A549 (cell line): ENCODE measurements at regions not wholly inside any gene's neighbourhood (a gene's known extent, or its start where the extent isn't known, plus 50 kb on each side); places are given as distances from the start of the nearest gene placed in this dataset.

ENCODE experiments used
- BHLHE40 ChIP-seq: IDR thresholded peaks from 2 replicates; pipeline ENCODE4 v1.6.1; 2012; ENCODE audit warnings: low read depth, low read length, inconsistent platforms
- CEBPB ChIP-seq, 2 experiments: fragments of >200 bp in 1 of 2; sonication (Bioruptor Twin) in 1 of 2; formaldehyde crosslinking in 1 of 2; IDR thresholded peaks; 2 replicates each; pipeline ENCODE4 v1.6.1; 2012 to 2016
- EP300 ChIP-seq, 2 experiments: fragments of >200 bp; sonication (Bioruptor Twin); formaldehyde crosslinking; IDR thresholded peaks; 2 replicates in 1 of 2; 3 replicates in 1 of 2; pipeline ENCODE4 v1.6.1; 2016 to 2017
- MAZ ChIP-seq: fragments of 150-350 bp; IDR thresholded peaks from 2 replicates; pipeline ENCODE4 v1.6.1; 2014; ENCODE audit warnings: antibody characterized with exemption, low read depth, low read length, borderline replicate concordance
- POLR2A ChIP-seq: IDR thresholded peaks from 2 replicates; pipeline ENCODE4 v1.6.1; 2012; ENCODE audit warnings: mild to moderate bottlenecking, low read length
- RFX5 ChIP-seq: fragments of 450-650 bp; IDR thresholded peaks from 2 replicates; pipeline ENCODE4 v1.7.1; 2014; ENCODE audit warnings: antibody characterized with exemption, mild to moderate bottlenecking, moderate library complexity
- SMC3 ChIP-seq: fragments of >200 bp; sonication (Bioruptor Twin); formaldehyde crosslinking; IDR thresholded peaks from 3 replicates; pipeline ENCODE4 v1.6.1; 2018; ENCODE audit warnings: inconsistent platforms
- ZNF302 ChIP-seq: fragments of 250-450 bp; sonication (Bioruptor Pico); IDR thresholded peaks from 2 replicates; pipeline ENCODE4 v1.9.0; 2021; ENCODE audit warnings: inconsistent platforms, mild to moderate bottlenecking, moderate library complexity
- TF ChIP-seq, protein P1 (sequence below): fragments of >200 bp; sonication (Bioruptor Twin); formaldehyde crosslinking; IDR thresholded peaks from 3 replicates; pipeline ENCODE4 v1.5.1; 2016
- TF ChIP-seq, protein P2 (sequence below): fragments of 200-600 bp; sonication (generic); IDR thresholded peaks from 2 replicates; pipeline ENCODE4 v1.6.1; 2016; ENCODE audit warnings: antibody characterized with exemption, mild to moderate bottlenecking, moderate library complexity
- TF ChIP-seq, protein P3 (sequence below): fragments of 250-450 bp; sonication (Bioruptor Pico); IDR thresholded peaks from 2 replicates; pipeline ENCODE4 v1.5.0; 2021; ENCODE audit warnings: mild to moderate bottlenecking, moderate library complexity, borderline replicate concordance

DNA sequence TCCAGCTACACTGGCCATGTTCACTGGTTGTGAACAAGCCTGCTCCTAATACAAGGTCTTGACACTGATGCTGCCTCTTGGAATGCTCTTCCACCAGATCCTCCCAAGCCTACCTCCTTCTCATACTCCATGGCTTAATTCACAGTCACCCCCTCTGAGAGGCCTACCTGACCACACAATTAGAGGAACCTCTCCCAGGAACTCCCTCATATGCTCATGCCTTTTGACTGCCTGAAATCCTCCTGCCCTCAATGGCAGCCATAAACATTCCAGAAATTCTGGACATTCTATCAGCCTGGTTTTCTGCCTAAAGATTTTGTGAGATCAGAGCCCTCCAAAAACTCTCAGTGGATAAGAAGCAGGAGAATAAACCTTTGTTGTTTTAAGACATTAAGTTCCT lies 340.2 kb downstream of the C12orf75 start:
- TF ChIP-seq EP300 (IDR thresholded peaks at IDR 0.05) = no peak
- TF ChIP-seq, protein P1, sequence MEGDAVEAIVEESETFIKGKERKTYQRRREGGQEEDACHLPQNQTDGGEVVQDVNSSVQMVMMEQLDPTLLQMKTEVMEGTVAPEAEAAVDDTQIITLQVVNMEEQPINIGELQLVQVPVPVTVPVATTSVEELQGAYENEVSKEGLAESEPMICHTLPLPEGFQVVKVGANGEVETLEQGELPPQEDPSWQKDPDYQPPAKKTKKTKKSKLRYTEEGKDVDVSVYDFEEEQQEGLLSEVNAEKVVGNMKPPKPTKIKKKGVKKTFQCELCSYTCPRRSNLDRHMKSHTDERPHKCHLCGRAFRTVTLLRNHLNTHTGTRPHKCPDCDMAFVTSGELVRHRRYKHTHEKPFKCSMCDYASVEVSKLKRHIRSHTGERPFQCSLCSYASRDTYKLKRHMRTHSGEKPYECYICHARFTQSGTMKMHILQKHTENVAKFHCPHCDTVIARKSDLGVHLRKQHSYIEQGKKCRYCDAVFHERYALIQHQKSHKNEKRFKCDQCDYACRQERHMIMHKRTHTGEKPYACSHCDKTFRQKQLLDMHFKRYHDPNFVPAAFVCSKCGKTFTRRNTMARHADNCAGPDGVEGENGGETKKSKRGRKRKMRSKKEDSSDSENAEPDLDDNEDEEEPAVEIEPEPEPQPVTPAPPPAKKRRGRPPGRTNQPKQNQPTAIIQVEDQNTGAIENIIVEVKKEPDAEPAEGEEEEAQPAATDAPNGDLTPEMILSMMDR = no peak
- TF ChIP-seq BHLHE40 = no peak
- TF ChIP-seq CEBPB (IDR thresholded peaks at IDR 0.05) = no peak
- TF ChIP-seq SMC3 = no peak
- TF ChIP-seq, protein P2, sequence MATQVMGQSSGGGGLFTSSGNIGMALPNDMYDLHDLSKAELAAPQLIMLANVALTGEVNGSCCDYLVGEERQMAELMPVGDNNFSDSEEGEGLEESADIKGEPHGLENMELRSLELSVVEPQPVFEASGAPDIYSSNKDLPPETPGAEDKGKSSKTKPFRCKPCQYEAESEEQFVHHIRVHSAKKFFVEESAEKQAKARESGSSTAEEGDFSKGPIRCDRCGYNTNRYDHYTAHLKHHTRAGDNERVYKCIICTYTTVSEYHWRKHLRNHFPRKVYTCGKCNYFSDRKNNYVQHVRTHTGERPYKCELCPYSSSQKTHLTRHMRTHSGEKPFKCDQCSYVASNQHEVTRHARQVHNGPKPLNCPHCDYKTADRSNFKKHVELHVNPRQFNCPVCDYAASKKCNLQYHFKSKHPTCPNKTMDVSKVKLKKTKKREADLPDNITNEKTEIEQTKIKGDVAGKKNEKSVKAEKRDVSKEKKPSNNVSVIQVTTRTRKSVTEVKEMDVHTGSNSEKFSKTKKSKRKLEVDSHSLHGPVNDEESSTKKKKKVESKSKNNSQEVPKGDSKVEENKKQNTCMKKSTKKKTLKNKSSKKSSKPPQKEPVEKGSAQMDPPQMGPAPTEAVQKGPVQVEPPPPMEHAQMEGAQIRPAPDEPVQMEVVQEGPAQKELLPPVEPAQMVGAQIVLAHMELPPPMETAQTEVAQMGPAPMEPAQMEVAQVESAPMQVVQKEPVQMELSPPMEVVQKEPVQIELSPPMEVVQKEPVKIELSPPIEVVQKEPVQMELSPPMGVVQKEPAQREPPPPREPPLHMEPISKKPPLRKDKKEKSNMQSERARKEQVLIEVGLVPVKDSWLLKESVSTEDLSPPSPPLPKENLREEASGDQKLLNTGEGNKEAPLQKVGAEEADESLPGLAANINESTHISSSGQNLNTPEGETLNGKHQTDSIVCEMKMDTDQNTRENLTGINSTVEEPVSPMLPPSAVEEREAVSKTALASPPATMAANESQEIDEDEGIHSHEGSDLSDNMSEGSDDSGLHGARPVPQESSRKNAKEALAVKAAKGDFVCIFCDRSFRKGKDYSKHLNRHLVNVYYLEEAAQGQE = no peak
- TF ChIP-seq, protein P3, sequence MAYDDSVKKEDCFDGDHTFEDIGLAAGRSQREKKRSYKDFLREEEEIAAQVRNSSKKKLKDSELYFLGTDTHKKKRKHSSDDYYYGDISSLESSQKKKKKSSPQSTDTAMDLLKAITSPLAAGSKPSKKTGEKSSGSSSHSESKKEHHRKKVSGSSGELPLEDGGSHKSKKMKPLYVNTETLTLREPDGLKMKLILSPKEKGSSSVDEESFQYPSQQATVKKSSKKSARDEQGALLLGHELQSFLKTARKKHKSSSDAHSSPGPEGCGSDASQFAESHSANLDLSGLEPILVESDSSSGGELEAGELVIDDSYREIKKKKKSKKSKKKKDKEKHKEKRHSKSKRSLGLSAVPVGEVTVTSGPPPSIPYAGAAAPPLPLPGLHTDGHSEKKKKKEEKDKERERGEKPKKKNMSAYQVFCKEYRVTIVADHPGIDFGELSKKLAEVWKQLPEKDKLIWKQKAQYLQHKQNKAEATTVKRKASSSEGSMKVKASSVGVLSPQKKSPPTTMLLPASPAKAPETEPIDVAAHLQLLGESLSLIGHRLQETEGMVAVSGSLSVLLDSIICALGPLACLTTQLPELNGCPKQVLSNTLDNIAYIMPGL (CRISPR knock-in tag) = no peak
- no peak for TF ChIP-seq MAZ
- no peak for TF ChIP-seq POLR2A
- TF ChIP-seq ZNF302 = no peak
- TF ChIP-seq RFX5 = no peak
